Left lobe of liver (tissue), 2 donors: ENCODE measurements at regions not wholly inside any gene's neighbourhood (a gene's known extent, or its start where the extent isn't known, plus 50 kb on each side); places are given as distances from the start of the nearest gene placed in this dataset.
"Not testable (repeated sequence)": the region's sequence is repeated elsewhere in the genome, so short reads cannot be mapped to it uniquely, and the experiment has no call there.

Source experiments
- ATAC-seq: fragments of 200-7000 bp; cut with Tn5 transposase; one replicate; pipeline ENCODE4 v1.9.1; 2020; ENCODE audit warnings: mild to moderate bottlenecking, moderate library complexity
- DNase-seq: peaks from one replicate; pipeline ENCODE4 v3.0.0-alpha.2; 2020; ENCODE audit warnings: low spot score
- donor health status: DM: no; HTN: no; CAD: no; lungs with moderate emphysema.
- donor health status: DM: no; HTN: yes; CAD: no.

DNA sequence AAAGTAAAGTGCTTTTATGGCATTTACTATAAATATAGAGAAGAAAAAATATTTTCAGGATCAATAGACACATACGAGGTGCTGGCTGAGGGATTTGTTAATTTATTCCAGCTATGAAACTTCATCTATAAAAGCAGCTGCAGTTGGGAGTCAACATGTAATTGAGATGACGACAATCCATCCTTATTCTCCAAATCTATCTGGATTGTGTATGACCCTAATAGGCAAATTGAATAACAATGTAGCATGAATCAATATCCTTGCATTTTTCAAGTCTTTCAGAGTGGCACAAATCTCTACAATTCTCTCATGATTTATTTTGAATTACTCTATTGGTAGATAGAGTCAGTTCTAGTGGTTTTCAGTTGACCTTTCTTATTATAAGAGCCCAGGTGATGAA, 1296.5 kb upstream of the SPRY2 start:
- no peak for DNase-seq
- ATAC-seq = no peak

DNA sequence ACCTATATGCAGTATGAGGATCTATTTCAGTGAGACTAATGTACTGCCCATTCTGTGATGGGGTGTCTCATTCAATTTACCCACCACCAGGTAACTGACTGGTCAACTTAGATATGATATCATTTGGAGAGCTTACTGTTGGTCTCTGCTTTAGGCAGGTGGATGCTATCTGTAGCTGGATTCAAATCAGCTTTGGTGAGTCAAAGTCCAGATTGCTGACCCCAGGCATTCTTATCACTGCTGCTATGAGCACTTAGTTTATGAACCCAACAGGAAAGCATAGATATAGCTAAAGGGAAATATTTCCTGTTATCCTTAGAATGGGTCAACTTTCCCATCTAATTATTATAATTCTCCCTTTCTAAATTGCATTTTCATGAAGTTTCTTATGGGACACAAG, 1295.2 kb upstream of the SPRY2 start:
- no peak for DNase-seq
- ATAC-seq = no peak

- no peak for ATAC-seq
- DNase-seq = no peak
These were observed 1274.1 kb upstream of the SPRY2 start for GRCh38 chr13:81615031-81615430.

DNA sequence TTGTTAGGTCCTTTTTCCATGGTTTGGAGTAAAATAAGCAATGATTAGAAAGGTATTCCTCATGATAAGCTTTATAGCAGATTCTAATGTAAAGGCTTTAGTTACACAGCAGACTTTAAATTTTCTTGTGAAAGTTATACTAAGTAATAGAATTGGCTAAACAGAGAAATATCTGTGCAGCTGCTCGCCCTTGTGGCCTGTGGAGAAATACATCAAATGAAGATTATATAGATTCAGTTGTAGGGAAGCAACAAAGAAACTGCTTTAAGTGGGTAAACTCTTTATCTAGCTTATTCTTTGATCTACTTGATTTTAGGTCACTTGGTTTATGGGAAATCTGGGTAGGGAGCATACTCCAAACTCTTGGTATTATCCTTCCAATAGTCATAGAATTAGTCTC, 1269.7 kb upstream of the SPRY2 start:
- ATAC-seq (no peak), DNase-seq (no peak)

GRCh38 chr13:81609335-81609734, 1268.4 kb upstream of the SPRY2 start:
- DNase-seq = no peak
- ATAC-seq = no peak

DNA sequence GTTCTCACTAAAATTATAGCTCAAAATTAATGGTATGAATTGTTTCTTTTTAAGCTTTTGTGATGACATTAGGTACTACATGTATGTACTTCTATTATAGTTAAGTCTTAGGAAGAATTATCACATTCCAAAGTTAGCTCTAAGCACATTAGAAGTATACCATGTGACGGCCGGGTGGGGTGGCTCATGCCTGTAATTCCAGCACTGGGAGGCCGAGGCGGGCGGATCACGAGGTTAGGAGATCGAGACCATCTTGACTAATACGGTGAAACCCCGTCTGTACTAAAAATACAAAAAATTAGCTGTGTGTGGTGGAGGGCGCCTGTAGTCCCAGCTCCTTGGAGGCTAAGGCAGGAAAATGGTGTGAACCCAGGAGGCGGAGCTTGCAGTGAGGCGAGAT, 1265.1 kb upstream of the SPRY2 start:
- ATAC-seq (no peak), DNase-seq (no peak)

- no peak for ATAC-seq
- no peak for DNase-seq
These were observed 1261.3 kb upstream of the SPRY2 start for GRCh38 chr13:81602241-81602640.

GRCh38 chr13:81597101-81597500, 1256.2 kb upstream of the SPRY2 start:
- ATAC-seq (no peak), DNase-seq (no peak)

DNA sequence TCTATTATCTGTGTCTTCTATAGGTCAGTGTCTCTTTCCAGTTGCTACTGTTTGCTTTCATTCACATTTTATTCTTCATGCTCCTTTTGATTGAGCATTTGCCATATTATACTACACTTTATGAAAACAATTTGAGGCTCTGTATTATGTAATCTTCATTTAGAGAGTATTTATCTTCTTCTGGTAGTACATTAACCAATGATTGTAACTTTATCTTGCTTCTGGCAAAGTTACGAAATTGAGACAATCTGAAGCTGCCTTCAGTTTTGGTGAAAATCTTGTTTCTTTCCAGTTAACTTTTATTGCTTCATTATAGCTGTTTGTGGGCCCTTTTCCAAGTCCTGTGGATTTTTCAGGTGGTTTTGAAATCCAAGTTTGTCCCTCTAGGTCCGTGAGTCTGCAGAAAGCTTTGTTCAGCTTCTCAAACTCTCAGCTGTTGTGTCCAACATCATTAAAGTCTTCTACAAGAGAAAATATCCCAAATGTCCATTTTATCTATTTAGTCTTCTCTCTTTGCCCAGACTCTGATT, 1255.4 kb upstream of the SPRY2 start:
- ATAC-seq (no peak), DNase-seq (no peak)

DNA sequence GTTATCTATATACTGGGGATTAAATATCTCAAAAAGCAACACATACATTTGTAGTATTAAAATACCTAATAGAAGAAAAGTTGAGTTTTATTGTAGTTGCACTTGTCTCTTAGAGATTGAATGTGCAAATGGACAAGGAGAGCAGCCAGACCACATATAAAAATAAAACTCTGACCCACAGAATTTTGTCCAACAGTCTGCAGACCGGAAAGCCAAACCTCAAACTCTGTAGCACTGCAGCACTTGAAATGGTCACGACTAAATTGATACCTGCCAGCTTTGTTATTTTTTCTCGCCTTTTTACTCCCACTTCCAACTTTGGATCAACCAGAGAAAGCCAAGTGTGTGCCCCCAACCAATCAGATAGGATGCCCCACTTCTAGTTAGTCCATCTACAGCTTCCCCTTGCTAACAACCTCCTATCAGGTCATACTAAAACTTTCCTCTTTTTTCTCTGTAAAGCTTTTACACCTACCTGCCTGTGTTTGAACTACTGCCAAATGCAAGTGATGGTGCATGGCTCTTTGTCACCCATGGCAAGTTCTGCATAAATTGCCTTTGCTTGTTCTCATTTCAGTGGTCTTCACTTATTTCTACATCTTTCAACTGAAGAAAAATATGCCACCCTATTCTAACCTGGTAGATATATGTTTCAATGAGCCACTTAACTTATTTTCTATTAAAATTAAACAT, 1250.7 kb upstream of the SPRY2 start:
- DNase-seq (no peak), ATAC-seq (no peak)

DNA sequence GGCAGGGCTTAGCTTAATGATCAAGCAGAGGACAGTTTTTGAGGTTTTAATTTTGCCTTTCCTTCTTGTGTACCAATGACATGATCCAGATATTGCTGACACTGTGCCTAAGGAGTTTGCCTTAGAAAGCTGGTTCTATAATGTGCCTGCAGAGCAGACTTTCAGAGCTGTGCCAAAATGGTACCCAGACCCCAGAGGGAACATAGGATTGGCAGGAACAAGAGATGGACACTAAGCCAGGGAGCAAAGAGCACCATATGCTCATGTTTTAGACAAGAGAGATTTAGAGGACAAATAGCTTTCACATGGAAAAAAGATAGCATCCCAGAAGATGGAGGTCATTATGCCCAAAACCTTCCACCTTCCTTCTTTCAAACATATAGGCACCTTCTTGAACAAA, 1241.5 kb upstream of the SPRY2 start:
- no peak for DNase-seq

DNA sequence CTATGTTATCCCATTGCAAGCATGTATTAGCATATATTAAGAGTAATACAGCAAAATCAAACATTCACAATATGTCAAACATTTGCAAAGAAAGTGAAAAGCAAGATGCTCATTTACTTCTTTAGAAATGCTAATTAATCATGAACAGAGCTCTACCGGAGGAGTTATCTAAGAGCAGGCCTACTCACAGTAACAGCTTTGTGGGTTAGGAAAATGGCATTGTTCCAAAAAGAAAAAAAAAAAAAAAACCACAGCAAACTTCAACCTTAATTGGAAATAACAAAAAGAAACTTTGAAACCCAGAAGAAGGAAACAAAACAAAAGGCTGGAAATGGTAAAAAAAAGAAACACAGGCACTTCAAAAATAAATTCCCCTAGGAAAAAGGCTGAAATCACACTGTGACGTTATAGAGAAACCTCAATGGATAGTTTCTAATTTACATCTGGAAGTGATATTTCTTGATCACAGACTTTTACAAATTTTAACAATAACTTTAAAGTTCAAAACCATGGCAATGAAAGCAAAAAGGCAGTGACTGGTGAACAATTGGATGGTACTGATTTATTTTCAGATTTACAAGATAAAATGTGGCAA, 1236.8 kb upstream of the SPRY2 start:
- ATAC-seq = no peak
- DNase-seq = no peak

More for the DNA sequence above, 1241.5 kb upstream of the SPRY2 start:
- ATAC-seq = no peak

- no peak for ATAC-seq
- no peak for DNase-seq
These were observed 1227.9 kb upstream of the SPRY2 start for GRCh38 chr13:81568824-81569223.

DNA sequence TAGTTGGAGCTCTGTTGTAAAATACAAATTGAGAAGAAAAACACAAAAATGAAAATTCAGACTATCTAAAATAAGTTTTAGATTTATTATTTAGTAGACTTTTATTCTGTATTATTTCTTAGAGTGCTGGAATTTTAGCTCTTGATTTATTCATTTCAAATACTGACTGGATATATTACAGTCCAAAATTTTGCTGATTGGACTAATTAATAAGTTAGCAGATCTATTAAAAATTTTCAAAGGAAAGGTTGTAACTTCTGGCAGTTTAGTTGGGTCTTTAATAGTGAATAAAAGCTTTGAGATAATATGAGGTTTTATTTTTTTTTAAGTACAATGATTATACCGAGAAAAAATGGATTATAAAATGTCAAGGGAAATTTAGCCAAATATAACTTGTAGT, 1224.9 kb upstream of the SPRY2 start:
- DNase-seq = no peak
- ATAC-seq = no peak

- DNase-seq (no peak), ATAC-seq (no peak)
These were observed 1222.2 kb upstream of the SPRY2 start for GRCh38 chr13:81563091-81563490.

DNA sequence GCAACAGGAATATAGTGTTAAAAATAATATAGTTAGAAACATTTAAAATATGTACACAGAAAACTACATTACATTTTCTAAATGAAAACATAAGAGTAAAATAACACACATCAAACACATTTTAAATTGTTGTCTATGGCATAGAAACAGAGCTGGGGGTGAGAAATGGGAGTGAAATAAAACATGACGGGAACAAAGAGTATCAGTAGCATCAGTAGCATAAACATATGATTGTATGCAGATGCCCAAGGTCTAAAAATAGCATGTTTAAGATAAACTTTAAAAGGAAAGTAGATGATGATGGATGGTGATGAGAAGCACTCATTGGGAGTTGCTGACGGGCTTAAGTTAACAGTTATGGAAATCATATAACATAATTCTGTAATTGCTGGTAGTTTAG, 1221.7 kb upstream of the SPRY2 start:
- DNase-seq = no peak
- no peak for ATAC-seq

DNA sequence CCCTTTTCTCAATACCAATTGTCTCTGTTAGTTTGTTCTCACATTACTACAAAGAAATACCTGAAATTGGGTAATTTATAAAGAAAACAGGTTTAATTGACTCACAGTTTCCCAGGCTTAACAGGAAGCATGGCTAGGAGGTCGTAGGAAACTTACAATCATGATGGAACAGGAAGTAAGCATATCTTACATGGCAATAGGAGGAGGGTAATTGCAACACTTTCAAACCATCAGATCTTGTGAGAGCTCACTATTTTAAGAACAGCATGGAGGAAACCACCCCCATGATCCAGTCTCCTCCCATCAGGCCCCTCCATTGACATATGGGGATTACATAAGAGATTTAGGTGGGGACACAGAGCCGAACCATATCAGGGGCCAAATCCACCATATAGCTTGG, 1210.1 kb upstream of the SPRY2 start:
- DNase-seq = no peak
- ATAC-seq = no peak

- not testable (repeated sequence) for DNase-seq, ATAC-seq
These were observed 1205.4 kb upstream of the SPRY2 start for GRCh38 chr13:81546294-81546693.

DNA sequence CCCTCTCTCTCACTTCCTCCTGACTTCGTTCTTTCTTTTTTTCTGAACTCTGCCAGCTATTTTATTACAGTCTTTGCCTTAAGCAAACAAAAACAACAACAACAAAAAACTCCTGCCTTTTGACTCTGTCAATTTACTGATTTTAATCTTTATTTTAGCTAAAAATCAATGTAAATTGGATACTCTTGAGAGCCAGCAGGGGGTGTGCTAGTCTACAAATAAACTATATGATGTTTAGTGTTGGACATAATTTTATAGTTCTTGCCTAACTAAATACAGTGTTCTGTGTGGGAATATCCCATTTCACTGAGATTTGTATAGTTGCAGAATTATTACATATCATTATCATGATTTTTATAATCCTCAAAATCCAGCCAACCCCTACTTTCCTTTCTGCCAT, 1199.9 kb upstream of the SPRY2 start:
- DNase-seq (no peak), ATAC-seq (no peak)

- no peak for DNase-seq
- ATAC-seq = no peak
These were observed 1198.8 kb upstream of the SPRY2 start for GRCh38 chr13:81539643-81540150.

GRCh38 chr13:81498969-81499368, 1158.0 kb upstream of the SPRY2 start:
- ATAC-seq = no peak

GRCh38 chr13:81493144-81493543, 1152.2 kb upstream of the SPRY2 start:
- DNase-seq = no peak
- no peak for ATAC-seq

More at GRCh38 chr13:81498969-81499368, 1158.0 kb upstream of the SPRY2 start:
- no peak for DNase-seq

GRCh38 chr13:81492449-81492848, 1151.5 kb upstream of the SPRY2 start:
- no peak for ATAC-seq
- DNase-seq = no peak
